H9 (cell line): ENCODE measurements at regions not wholly inside any gene's neighbourhood (a gene's known extent, or its start where the extent isn't known, plus 50 kb on each side); places are given as distances from the start of the nearest gene placed in this dataset.

Experiments
- DNase-seq: peaks from one replicate; pipeline ENCODE4 v3.0.0-alpha.2; 2017
- H2AFZ ChIP-seq: one replicate; pipeline ENCODE4 v1.6.1; 2013; ENCODE audit warnings: mild to moderate bottlenecking, low read length, control low read depth, moderate library complexity
- H2AK5ac ChIP-seq: 2 replicates; pipeline ENCODE4 v1.6.1; 2013; ENCODE audit warnings: low read length, control low read depth, mixed read lengths; ENCODE audit not compliant: insufficient read length
- H2BK120ac ChIP-seq: one replicate; pipeline ENCODE4 v1.6.1; 2013; ENCODE audit warnings: low read depth, mild to moderate bottlenecking, low read length, control low read depth, inconsistent platforms; ENCODE audit not compliant: poor library complexity, severe bottlenecking
- H2BK12ac ChIP-seq: 2 replicates; pipeline ENCODE4 v1.6.1; 2013; ENCODE audit warnings: low read length, control low read depth, mixed read lengths, low read depth; ENCODE audit not compliant: insufficient read length
- H2BK15ac ChIP-seq: 2 replicates; pipeline ENCODE4 v1.6.1; 2013; ENCODE audit warnings: low read depth, low read length, control low read depth
- H2BK20ac ChIP-seq: one replicate; pipeline ENCODE4 v1.6.1; 2013; ENCODE audit warnings: low read depth, mild to moderate bottlenecking, low read length, control low read depth, inconsistent platforms; ENCODE audit not compliant: poor library complexity, severe bottlenecking
- H2BK5ac ChIP-seq: 2 replicates; pipeline ENCODE4 v1.6.1; 2013; ENCODE audit warnings: low read length, control low read depth, mixed read lengths; ENCODE audit not compliant: insufficient read length
- H3K14ac ChIP-seq: 2 replicates; pipeline ENCODE4 v1.6.1; 2013; ENCODE audit warnings: low read length, control low read depth; ENCODE audit not compliant: insufficient read depth
- H3K18ac ChIP-seq: 2 replicates; pipeline ENCODE4 v1.6.1; 2013; ENCODE audit warnings: low read depth, mild to moderate bottlenecking, mixed read lengths, low read length, control low read depth; ENCODE audit not compliant: insufficient read length
- H3K23ac ChIP-seq: 2 replicates; pipeline ENCODE4 v1.6.1; 2013; ENCODE audit warnings: low read length, control low read depth, mixed read lengths, low read depth; ENCODE audit not compliant: insufficient read length
- H3K23me2 ChIP-seq: 2 replicates; pipeline ENCODE4 v1.6.1; 2013; ENCODE audit warnings: low read depth, mild to moderate bottlenecking, mixed read lengths, low read length, control low read depth; ENCODE audit not compliant: insufficient read length, poor library complexity, severe bottlenecking
- H3K27ac ChIP-seq: 2 replicates; pipeline ENCODE4 v1.5.1; 2013; ENCODE audit warnings: low read length, control low read depth, mixed read lengths, low read depth; ENCODE audit not compliant: insufficient read length
- H3K27me3 ChIP-seq: 2 replicates; pipeline ENCODE4 v1.6.1; 2013; ENCODE audit warnings: low read length, control low read depth, inconsistent platforms; ENCODE audit not compliant: insufficient read depth
- H3K4ac ChIP-seq: 2 replicates; pipeline ENCODE4 v1.6.1; 2013; ENCODE audit warnings: low read depth, mild to moderate bottlenecking, control low read depth, inconsistent platforms, low read length, moderate library complexity
- H3K4me1 ChIP-seq: 2 replicates; pipeline ENCODE4 v1.6.1; 2013; ENCODE audit warnings: low read length, control low read depth, inconsistent platforms; ENCODE audit not compliant: insufficient read depth
- H3K4me2 ChIP-seq: 2 replicates; pipeline ENCODE4 v1.6.1; 2013; ENCODE audit warnings: low read length, control low read depth, mixed read lengths; ENCODE audit not compliant: insufficient read length, insufficient read depth
- H3K56ac ChIP-seq: 2 replicates; pipeline ENCODE4 v1.6.1; 2013; ENCODE audit warnings: low read depth, mild to moderate bottlenecking, mixed read lengths, low read length, control low read depth; ENCODE audit not compliant: insufficient read length
- H3K79me1 ChIP-seq: 2 replicates; pipeline ENCODE4 v1.6.1; 2013; ENCODE audit warnings: low read depth, mild to moderate bottlenecking, moderate library complexity, low read length, control low read depth, inconsistent platforms; ENCODE audit not compliant: insufficient read depth, poor library complexity, severe bottlenecking
- H3K79me2 ChIP-seq: 2 replicates; pipeline ENCODE4 v1.6.1; 2013; ENCODE audit warnings: low read length, control low read depth, inconsistent platforms; ENCODE audit not compliant: insufficient read depth
- H3K9ac ChIP-seq: 2 replicates; pipeline ENCODE4 v1.6.1; 2013; ENCODE audit warnings: low read length, control low read depth, mixed read lengths; ENCODE audit not compliant: insufficient read length; ENCODE audit errors: extremely low read depth
- H3K9me3 ChIP-seq: one replicate; pipeline ENCODE4 v1.6.1; 2013; ENCODE audit warnings: low read depth, low read length, inconsistent platforms; ENCODE audit not compliant: control insufficient read depth
- H3T11ph ChIP-seq: one replicate; pipeline ENCODE4 v1.6.1; 2013; ENCODE audit warnings: mild to moderate bottlenecking, low read length, control low read depth, inconsistent platforms
- H4K20me1 ChIP-seq: one replicate; pipeline ENCODE4 v1.6.1; 2013; ENCODE audit not compliant: control insufficient read depth, insufficient read length, insufficient read depth
- H4K5ac ChIP-seq: 2 replicates; pipeline ENCODE4 v1.6.1; 2013; ENCODE audit warnings: low read depth, mild to moderate bottlenecking, mixed read lengths, low read length, control low read depth; ENCODE audit not compliant: insufficient read length
- H4K8ac ChIP-seq: replicated peaks from 2 replicates; pipeline ENCODE4 v1.6.1; 2013; ENCODE audit warnings: low read length, control low read depth, mixed read lengths, low read depth; ENCODE audit not compliant: insufficient read length
- H4K91ac ChIP-seq: 2 replicates; pipeline ENCODE4 v1.6.1; 2013; ENCODE audit warnings: low read depth, mild to moderate bottlenecking, moderate library complexity, mixed read lengths, low read length, control low read depth; ENCODE audit not compliant: insufficient read length
- H3K27ac Mint-ChIP-seq, 3 experiments: 2 replicates in 2 of 3; 3 replicates in 1 of 3; pipeline ENCODE4 v1.8.0; 2020 to 2021; ENCODE audit warnings: mixed read lengths in 3 of 3, mild to moderate bottlenecking in 1 of 3, moderate library complexity in 1 of 3
- H3K27me3 Mint-ChIP-seq: 2 replicates; pipeline ENCODE4 v1.8.0; 2021; ENCODE audit warnings: low read depth, mild to moderate bottlenecking, moderate library complexity, mixed read lengths
- H3K36me3 Mint-ChIP-seq, 3 experiments: 2 replicates in 2 of 3; 3 replicates in 1 of 3; pipeline ENCODE4 v1.8.0; 2020 to 2021; ENCODE audit warnings: low read depth in 3 of 3, mixed read lengths in 3 of 3; ENCODE audit not compliant: insufficient read depth in 1 of 3
- H3K4me1 Mint-ChIP-seq, 2 experiments: 2 replicates each; pipeline ENCODE4 v1.8.0; 2020; ENCODE audit warnings: mixed read lengths in 2 of 2
- H3K4me3 Mint-ChIP-seq, 2 experiments: 2 replicates in 1 of 2; 3 replicates in 1 of 2; pipeline ENCODE4 v1.8.0; 2020 to 2021; ENCODE audit warnings: mild to moderate bottlenecking in 2 of 2, mixed read lengths in 2 of 2, moderate library complexity in 1 of 2
- H3K9me3 Mint-ChIP-seq, 2 experiments: 2 replicates in 1 of 2; 3 replicates in 1 of 2; pipeline ENCODE4 v1.8.0; 2020; ENCODE audit warnings: mild to moderate bottlenecking in 2 of 2, mixed read lengths in 2 of 2, moderate library complexity in 1 of 2
- CTCF ChIP-seq: fragments of 200-600 bp; sonication (generic); conservative IDR thresholded peaks from 3 replicates; pipeline ENCODE4 v1.8.0; 2021; ENCODE audit warnings: antibody characterized with exemption, mild to moderate bottlenecking

- no peak overlapping the region for H3K4me3 Mint-ChIP-seq
- H4K20me1 ChIP-seq: no peaks in the 10 kb centered on the region
- no peak overlapping the region for H3K18ac ChIP-seq
Observed at GRCh38 chrX:10350221-10350620, 193.4 kb downstream of the CLCN4 start.

More at GRCh38 chrX:10350221-10350620, 193.4 kb downstream of the CLCN4 start:
- Histone ChIP-seq H2BK120ac (no peak overlapping the region), H3K4ac (no peak overlapping the region), H3K23me2 (no peaks in the 10 kb centered on the region), H2AFZ (no peak overlapping the region), H3K27ac (no peak overlapping the region), H4K5ac (no peak overlapping the region), H2BK15ac (no peak overlapping the region), H3K4me1 (no peaks in the 10 kb centered on the region), H2BK12ac (no peak overlapping the region), H4K91ac (no peak overlapping the region), H3K79me2 (no peaks in the 10 kb centered on the region), H3K4me2 (no peak overlapping the region), H2BK5ac (no peak overlapping the region), H4K8ac (no peak overlapping the region), H3T11ph (no peak overlapping the region), H3K56ac (no peak overlapping the region), H2BK20ac (no peak overlapping the region), H3K79me1 (no peaks in the 10 kb centered on the region), H3K23ac (no peak overlapping the region), H3K14ac (no peak overlapping the region), H3K9me3 (no peaks in the 10 kb centered on the region), H3K9ac (no peak overlapping the region), H3K27me3 (no peaks in the 10 kb centered on the region), H2AK5ac (no peak overlapping the region)
- no peak for TF ChIP-seq CTCF
- Mint-ChIP-seq H3K27me3 (no peaks in the 10 kb centered on the region), H3K36me3 (no peaks in the 10 kb centered on the region; a peak in 1 of 7 replicates), H3K27ac (no peak overlapping the region), H3K4me1 (0 out of 4 replicates have a peak, but pooled peaks cover 0 to 3% of the 10 kb centered on the region in 2 experiments), H3K9me3 (peaks cover 35 to 39% of the 10 kb centered on the region in 2 experiments)
- DNase-seq: no peak
